Prostate gland (tissue), 2 donors: ENCODE measurements at regions not wholly inside any gene's neighbourhood (a gene's known extent, or its start where the extent isn't known, plus 50 kb on each side); places are given as distances from the start of the nearest gene placed in this dataset.
A peak's percentile ranks its signal among the peaks of the same experiment; 100 is the strongest.

Source experiments
- DNase-seq: peaks from one replicate; pipeline ENCODE4 v3.0.0-alpha.2; 2019; ENCODE audit warnings: low spot score
- H3K27ac ChIP-seq, 2 donors: fragments of 200-600 bp; sonication (generic); 2 replicates each; pipeline ENCODE4 v1.5.1; 2017 to 2019
- H3K27me3 ChIP-seq: fragments of 200-600 bp; sonication (generic); replicated peaks from 2 replicates; pipeline ENCODE4 v1.5.1; 2019; ENCODE audit not compliant: insufficient read depth
- H3K36me3 ChIP-seq, 2 donors: fragments of 200-600 bp; sonication (generic); 1 replicate in 1 of 2; 2 replicates in 1 of 2; pipeline versions ENCODE4 v1.5.1 to v1.8.1; 2017 to 2019
- H3K4me1 ChIP-seq: fragments of 200-600 bp; sonication (generic); replicated peaks from 2 replicates; pipeline ENCODE4 v1.5.1; 2019
- H3K4me3 ChIP-seq, 2 donors: fragments of 200-600 bp; sonication (generic); 2 replicates each; pipeline ENCODE4 v1.5.1; 2017 to 2019
- H3K9me3 ChIP-seq: fragments of 200-600 bp; sonication (generic); 2 replicates; pipeline ENCODE4 v1.5.1; 2017
- POLR2A ChIP-seq: fragments of 450-650 bp; IDR thresholded peaks from one replicate; pipeline ENCODE4 v1.6.1; 2016; ENCODE audit warnings: antibody characterized with exemption, mild to moderate bottlenecking
- POLR2AphosphoS5 ChIP-seq: sonication (generic); formaldehyde crosslinking; IDR thresholded peaks from one replicate; pipeline ENCODE4 v1.6.1; 2017; ENCODE audit warnings: antibody characterized with exemption
- WGBS: methylation state at CpG from one replicate; pipeline ENCODE4 v1.1.5; 2018; 5-methylcytosine and 5-hydroxymethylcytosine counted together
- intact Hi-C: fragments of 100-400 bp; cut with DNase I; formaldehyde crosslinking; loops from one replicate; pipeline ENCODE4 v1.14.2; 2022
- TF ChIP-seq, protein P1 (sequence below), 4 experiments: fragments of 200-600 bp in 2 of 4; fragments of 450-650 bp in 2 of 4; sonication (generic) in 2 of 4; IDR thresholded peaks; 1 replicate in 3 of 4; 2 replicates in 1 of 4; pipeline ENCODE4 v1.5.1; 2016 to 2019; ENCODE audit warnings: antibody characterized with exemption in 4 of 4, mild to moderate bottlenecking in 2 of 4, moderate library complexity in 2 of 4

DNA sequence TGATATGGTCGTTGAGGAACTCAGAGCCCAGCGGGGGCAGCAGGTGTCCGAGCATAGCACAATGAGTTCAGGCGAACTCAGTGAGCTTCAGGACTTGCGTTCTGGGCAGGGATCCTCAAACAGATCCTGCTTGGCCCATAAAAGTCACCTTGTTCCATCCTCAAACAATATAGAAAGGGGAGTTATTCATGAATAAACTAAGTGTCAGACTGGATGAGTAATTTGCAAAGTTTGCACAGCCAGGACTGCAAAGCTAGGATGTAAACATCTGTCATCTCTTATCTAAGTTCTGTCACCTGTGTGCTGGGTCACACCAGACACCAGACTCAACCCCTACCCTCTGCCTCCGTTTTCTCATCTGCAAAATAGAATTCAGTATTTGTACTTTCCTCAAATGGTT is 58.0 kb upstream of the PFKP start:
- no peaks in the 10 kb centered on the region for H3K36me3 ChIP-seq
- no peaks in the 10 kb centered on the region for H3K4me1 ChIP-seq
- H3K9me3 ChIP-seq: no peaks in the 10 kb centered on the region
- TF ChIP-seq POLR2AphosphoS5 (peak; percentile 44), POLR2A (no peak)
- 27% methylated on average over 6 of the region's 6 CpGs for WGBS
- H3K27me3 ChIP-seq: no peaks in the 10 kb centered on the region
- H3K4me3 ChIP-seq: no peak overlapping the region
- intact Hi-C loops: no loop called here
- peak overlapping the region; percentile 21 to 59 for H3K27ac ChIP-seq
- peak; percentile 24 for DNase-seq

DNA sequence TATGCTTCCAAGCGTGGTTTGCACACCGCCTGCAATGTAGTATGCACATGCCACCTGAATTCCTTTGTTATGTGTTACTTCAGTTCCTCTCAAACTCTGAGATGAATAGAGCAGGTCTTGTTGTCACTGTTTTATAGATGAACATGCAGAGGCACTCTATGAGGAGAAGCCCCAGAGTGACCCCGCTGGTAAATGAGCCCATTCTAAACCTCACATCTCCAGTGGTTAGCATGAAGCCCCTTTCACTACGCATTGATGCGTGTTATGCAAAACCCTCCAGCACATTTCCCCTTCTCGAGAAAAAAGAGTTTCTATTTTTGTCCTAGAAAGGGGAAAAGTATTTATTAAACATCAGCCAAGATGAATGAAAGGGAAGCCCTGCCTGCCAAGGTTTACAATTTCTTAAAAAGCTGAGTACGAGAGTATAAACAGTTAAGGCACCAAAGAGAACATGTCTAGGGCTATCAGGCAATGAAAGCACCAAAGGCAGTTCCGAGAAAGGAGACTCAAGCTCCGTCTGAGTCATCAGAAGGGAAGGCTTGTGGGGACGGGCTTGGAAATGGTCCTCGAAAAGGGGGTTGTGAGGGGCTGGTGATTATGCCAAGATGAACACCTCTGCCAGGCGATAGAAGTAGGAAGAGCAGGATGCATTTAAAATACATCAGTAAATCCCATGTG is 58.7 kb upstream of the PFKP start:
- Histone ChIP-seq H3K27ac (peak overlapping the region in 1 of 2 donors; percentile 59), H3K36me3 (no peaks in the 10 kb centered on the region), H3K27me3 (no peaks in the 10 kb centered on the region), H3K9me3 (no peaks in the 10 kb centered on the region), H3K4me1 (no peaks in the 10 kb centered on the region), H3K4me3 (no peak overlapping the region)
- 26% methylated on average over 12 of the region's 12 CpGs for WGBS
- no peak for DNase-seq
- intact Hi-C loops: no loop called here
- TF ChIP-seq POLR2A (no peak), POLR2AphosphoS5 (no peak)
- TF ChIP-seq, protein P1, sequence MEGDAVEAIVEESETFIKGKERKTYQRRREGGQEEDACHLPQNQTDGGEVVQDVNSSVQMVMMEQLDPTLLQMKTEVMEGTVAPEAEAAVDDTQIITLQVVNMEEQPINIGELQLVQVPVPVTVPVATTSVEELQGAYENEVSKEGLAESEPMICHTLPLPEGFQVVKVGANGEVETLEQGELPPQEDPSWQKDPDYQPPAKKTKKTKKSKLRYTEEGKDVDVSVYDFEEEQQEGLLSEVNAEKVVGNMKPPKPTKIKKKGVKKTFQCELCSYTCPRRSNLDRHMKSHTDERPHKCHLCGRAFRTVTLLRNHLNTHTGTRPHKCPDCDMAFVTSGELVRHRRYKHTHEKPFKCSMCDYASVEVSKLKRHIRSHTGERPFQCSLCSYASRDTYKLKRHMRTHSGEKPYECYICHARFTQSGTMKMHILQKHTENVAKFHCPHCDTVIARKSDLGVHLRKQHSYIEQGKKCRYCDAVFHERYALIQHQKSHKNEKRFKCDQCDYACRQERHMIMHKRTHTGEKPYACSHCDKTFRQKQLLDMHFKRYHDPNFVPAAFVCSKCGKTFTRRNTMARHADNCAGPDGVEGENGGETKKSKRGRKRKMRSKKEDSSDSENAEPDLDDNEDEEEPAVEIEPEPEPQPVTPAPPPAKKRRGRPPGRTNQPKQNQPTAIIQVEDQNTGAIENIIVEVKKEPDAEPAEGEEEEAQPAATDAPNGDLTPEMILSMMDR (IDR thresholded peaks at IDR 0.05): no peak

DNA sequence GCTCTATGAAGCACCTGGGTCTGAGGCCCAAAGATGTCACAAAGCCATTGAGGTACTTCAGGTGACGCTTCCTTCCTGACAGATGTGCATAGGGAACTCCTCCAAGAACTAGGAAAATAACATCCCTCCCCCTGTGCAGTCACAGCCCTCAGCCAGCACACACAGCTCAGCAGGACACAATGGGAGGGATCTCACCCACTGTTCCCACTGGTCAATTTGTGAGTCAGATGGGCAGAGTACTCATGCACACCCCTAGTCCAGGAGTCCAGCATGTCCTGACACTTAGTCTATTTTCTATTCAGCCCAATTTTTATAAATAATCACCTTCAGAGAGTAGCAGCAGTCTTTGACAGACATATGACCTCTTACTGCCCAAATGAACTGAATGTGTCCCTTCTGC is 60.7 kb upstream of the PFKP start:
- 85% methylated on average over 1 of the region's 1 CpG for WGBS
- intact Hi-C loops: no loop called here
- Histone ChIP-seq H3K27me3 (no peaks in the 10 kb centered on the region), H3K27ac (no peak overlapping the region), H3K36me3 (no peaks in the 10 kb centered on the region), H3K4me3 (no peak overlapping the region), H3K4me1 (no peaks in the 10 kb centered on the region), H3K9me3 (no peaks in the 10 kb centered on the region)
- TF ChIP-seq POLR2AphosphoS5 (no peak), POLR2A (no peak)
- TF ChIP-seq, protein P1 (IDR thresholded peaks at IDR 0.05): no peak
- DNase-seq: no peak

DNA sequence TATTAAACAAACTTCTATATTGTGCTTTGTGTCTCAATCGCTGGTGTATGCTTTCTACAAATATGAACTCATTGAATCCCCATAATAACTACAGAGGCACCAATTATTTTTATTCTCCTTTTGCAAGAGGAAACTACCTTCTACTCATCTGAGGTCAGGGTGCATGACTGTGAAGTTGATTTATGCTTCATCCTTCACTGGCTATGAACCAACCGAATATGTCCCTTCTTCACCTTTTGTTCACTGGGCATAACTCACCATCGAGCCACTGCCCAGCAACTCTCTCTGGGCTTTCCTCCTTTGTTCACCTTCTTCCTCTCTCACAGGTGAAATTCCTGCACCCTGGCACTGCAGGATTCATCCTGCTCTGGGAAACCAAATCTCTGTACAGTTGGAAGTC is 61.3 kb upstream of the PFKP start:
- DNase-seq: no peak
- Histone ChIP-seq H3K4me3 (no peak overlapping the region), H3K9me3 (no peaks in the 10 kb centered on the region), H3K4me1 (no peaks in the 10 kb centered on the region), H3K36me3 (no peaks in the 10 kb centered on the region), H3K27me3 (no peaks in the 10 kb centered on the region), H3K27ac (no peak overlapping the region)
- intact Hi-C loops: no loop called here
- WGBS: 52% methylated on average over 3 of the region's 3 CpGs
- TF ChIP-seq POLR2AphosphoS5 (no peak), POLR2A (no peak)
- TF ChIP-seq, protein P1 (IDR thresholded peaks at IDR 0.05): no peak

DNA sequence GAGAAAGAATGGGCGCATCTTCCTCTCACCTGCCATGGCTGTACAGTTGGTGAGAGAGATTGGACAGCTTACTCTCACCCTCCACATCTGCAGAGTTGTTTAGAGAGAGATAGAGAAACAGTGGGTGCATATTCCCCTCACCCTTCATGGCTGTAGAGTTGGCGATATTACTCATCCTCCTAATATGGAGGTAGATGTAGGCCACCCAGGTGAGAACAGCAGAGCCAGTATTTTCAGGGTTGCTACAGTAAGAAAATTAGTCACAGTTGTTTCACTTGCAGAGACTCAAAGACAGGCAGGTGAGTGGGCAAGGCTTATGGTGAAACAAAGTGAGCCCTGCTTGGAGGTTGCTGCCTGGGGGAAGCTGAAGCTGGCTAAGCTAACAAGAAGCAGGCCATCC is 65.0 kb upstream of the PFKP start:
- WGBS: 94% methylated on average over 2 of the region's 2 CpGs
- TF ChIP-seq, protein P1 (IDR thresholded peaks at IDR 0.05): no peak
- TF ChIP-seq POLR2A (no peak), POLR2AphosphoS5 (no peak)

More for the DNA sequence above, 65.0 kb upstream of the PFKP start:
- DNase-seq: no peak
- Histone ChIP-seq H3K27me3 (no peaks in the 10 kb centered on the region), H3K36me3 (no peaks in the 10 kb centered on the region), H3K27ac (no peak overlapping the region), H3K9me3 (no peaks in the 10 kb centered on the region), H3K4me3 (no peak overlapping the region), H3K4me1 (no peaks in the 10 kb centered on the region)
- intact Hi-C loops: no loop called here
